ENCODE measurements at regions not wholly inside any gene's neighbourhood (a gene's known extent, or its start where the extent isn't known, plus 50 kb on each side); places are given as distances from the start of the nearest gene placed in this dataset.

DNA sequence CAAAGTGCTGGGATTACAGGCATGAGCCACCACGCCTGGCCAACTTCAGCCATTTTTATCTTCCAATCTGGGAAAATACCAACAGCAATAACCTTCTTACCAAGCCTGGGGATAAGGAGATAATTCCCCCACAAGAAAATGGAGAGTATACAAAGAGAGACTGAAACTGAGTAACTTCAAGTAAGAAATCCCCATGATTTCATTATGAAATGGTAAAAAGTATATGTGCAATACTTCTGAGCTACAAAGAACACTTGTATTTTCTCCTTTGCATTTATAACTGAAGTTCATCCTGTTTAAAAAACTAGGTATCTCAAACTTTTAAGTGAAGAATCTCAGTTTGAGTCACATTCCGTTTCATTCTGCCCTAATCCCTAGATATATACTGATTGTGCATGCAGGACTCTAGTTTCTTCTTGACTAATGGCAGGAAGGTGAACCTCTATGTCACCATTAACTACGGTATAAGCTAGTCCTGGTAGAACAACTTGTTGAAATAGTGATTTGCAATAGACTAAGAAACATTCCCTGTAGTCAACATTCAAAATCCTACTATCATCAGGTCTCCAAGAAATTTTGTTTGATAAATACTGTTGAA, 2071.4 kb downstream of the MAT2B start:
- Histone ChIP-seq H3K9me3 (replicated peaks; ENCODE audit: control insufficient read depth, insufficient read depth, low read length) (no peaks in the 10 kb centered on the region), H3K27me3 (replicated peaks in 1 of 2; ENCODE audit: control insufficient read depth in 2 of 2, insufficient read depth in 2 of 2, low read length in 1 of 2) (no peaks in the 10 kb centered on the region), H3K4me3 (no peak overlapping the region), H3K36me3 (ENCODE audit: control insufficient read depth in 2 of 2, insufficient read depth in 2 of 2, low read length in 1 of 2) (no peaks in the 10 kb centered on the region), H4K20me1 (ENCODE audit: control insufficient read depth, insufficient read depth) (no peaks in the 10 kb centered on the region), H2AFZ (ENCODE audit: control insufficient read depth, low read depth, low read length) (no peak overlapping the region), H3K4me1 (ENCODE audit: control insufficient read depth, insufficient read depth, low read length) (no peaks in the 10 kb centered on the region), H3K4me2 (ENCODE audit: control insufficient read depth, insufficient read depth) (no peak overlapping the region), H3K79me2 (ENCODE audit: control insufficient read depth, insufficient read depth, low read length) (no peaks in the 10 kb centered on the region), H3K27ac (ENCODE audit: control insufficient read depth, insufficient read depth) (no peak overlapping the region), H3K9ac (ENCODE audit: control insufficient read depth, insufficient read depth, low read length) (no peak overlapping the region)
- RAD21 ChIA-PET (ENCODE audit: unreplicated experiment), result no interaction called here
- intact Hi-C loops (cut with micrococcal nuclease; ENCODE audit: unreplicated experiment) (no loop called here), in situ Hi-C loops (cut with MboI) (no loop called here)
- POLR2A ChIA-PET, result no interaction called here
- 15% methylated on average over 3 of the region's 3 CpGs for WGBS (ENCODE audit: insufficient coverage, insufficient replicate concordance, low lambda C conversion rate, missing lambda C conversion rate)
- no peak for DNase-seq (ENCODE audit: low read depth, low spot score)
- CTCF ChIA-PET, result no interaction called here
- peak; percentile 61 for ATAC-seq
- BruUV-seq (replicated peaks), result no TSS peak
- SMC1A ChIA-PET (ENCODE audit: uncharacterized antibody, unreplicated experiment), result no interaction called here
- TF ChIP-seq KDM1A (IDR thresholded peaks at IDR 0.05; ENCODE audit: borderline replicate concordance) (no peak), YY1 (IDR thresholded peaks at IDR 0.05; ENCODE audit: low read depth, low read length) (no peak), ZNF217 (IDR thresholded peaks at IDR 0.05) (no peak), HDAC6 (IDR thresholded peaks at IDR 0.05; ENCODE audit: unreplicated experiment) (no peak), BCL11A (IDR thresholded peaks at IDR 0.05; ENCODE audit: low read depth, low read length) (no peak), IKZF1 (conservative IDR thresholded peaks at IDR 0.05) (no peak), ATF7 (IDR thresholded peaks at IDR 0.05; ENCODE audit: low read depth) (no peak), MTA2 (IDR thresholded peaks at IDR 0.05; ENCODE audit: low read depth) (no peak), RELA (IDR thresholded peaks at IDR 0.05; ENCODE audit: borderline replicate concordance, partially characterized antibody) (no peak), NFIC (IDR thresholded peaks at IDR 0.05; ENCODE audit: low read depth, low read length) (no peak), ZNF24 (IDR thresholded peaks at IDR 0.05) (no peak), WRNIP1 (IDR thresholded peaks at IDR 0.05; ENCODE audit: borderline replicate concordance, low read depth, low read length) (no peak), RCOR1 (conservative IDR thresholded peaks at IDR 0.05; ENCODE audit: low read depth, low read length) (no peak), EGR1 (IDR thresholded peaks at IDR 0.05; ENCODE audit: borderline replicate concordance in 1 of 2, low read depth in 2 of 2, low read length in 2 of 2) (no peak), NR2C2 (IDR thresholded peaks at IDR 0.05; ENCODE audit: borderline replicate concordance, control insufficient read depth, insufficient read length, low read depth) (no peak)
- TF ChIP-seq, protein P1, sequence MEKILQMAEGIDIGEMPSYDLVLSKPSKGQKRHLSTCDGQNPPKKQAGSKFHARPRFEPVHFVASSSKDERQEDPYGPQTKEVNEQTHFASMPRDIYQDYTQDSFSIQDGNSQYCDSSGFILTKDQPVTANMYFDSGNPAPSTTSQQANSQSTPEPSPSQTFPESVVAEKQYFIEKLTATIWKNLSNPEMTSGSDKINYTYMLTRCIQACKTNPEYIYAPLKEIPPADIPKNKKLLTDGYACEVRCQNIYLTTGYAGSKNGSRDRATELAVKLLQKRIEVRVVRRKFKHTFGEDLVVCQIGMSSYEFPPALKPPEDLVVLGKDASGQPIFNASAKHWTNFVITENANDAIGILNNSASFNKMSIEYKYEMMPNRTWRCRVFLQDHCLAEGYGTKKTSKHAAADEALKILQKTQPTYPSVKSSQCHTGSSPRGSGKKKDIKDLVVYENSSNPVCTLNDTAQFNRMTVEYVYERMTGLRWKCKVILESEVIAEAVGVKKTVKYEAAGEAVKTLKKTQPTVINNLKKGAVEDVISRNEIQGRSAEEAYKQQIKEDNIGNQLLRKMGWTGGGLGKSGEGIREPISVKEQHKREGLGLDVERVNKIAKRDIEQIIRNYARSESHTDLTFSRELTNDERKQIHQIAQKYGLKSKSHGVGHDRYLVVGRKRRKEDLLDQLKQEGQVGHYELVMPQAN (conservative IDR thresholded peaks at IDR 0.05), result no peak
- TF ChIP-seq, protein P2, sequence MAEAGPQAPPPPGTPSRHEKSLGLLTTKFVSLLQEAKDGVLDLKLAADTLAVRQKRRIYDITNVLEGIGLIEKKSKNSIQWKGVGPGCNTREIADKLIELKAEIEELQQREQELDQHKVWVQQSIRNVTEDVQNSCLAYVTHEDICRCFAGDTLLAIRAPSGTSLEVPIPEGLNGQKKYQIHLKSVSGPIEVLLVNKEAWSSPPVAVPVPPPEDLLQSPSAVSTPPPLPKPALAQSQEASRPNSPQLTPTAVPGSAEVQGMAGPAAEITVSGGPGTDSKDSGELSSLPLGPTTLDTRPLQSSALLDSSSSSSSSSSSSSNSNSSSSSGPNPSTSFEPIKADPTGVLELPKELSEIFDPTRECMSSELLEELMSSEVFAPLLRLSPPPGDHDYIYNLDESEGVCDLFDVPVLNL (IDR thresholded peaks at IDR 0.05; ENCODE audit: low read depth, low read length), result no peak
- TF ChIP-seq, protein P3, sequence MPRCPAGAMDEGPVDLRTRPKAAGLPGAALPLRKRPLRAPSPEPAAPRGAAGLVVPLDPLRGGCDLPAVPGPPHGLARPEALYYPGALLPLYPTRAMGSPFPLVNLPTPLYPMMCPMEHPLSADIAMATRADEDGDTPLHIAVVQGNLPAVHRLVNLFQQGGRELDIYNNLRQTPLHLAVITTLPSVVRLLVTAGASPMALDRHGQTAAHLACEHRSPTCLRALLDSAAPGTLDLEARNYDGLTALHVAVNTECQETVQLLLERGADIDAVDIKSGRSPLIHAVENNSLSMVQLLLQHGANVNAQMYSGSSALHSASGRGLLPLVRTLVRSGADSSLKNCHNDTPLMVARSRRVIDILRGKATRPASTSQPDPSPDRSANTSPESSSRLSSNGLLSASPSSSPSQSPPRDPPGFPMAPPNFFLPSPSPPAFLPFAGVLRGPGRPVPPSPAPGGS (IDR thresholded peaks at IDR 0.05; ENCODE audit: borderline replicate concordance, insufficient read depth, low read depth, low read length, poor library complexity, severe bottlenecking), result no peak
- FAIRE-seq, result no peak

All from GM12878 (cell line).